Neural progenitor cell (in vitro differentiated cells): ENCODE measurements at regions not wholly inside any gene's neighbourhood (a gene's known extent, or its start where the extent isn't known, plus 50 kb on each side); places are given as distances from the start of the nearest gene placed in this dataset.

ENCODE experiments used
- DNase-seq: peaks from one replicate; pipeline ENCODE4 v3.0.0-alpha.2; 2016; ENCODE audit warnings: low spot score
- H2AFZ ChIP-seq: fragments of 200-600 bp; sonication (generic); replicated peaks from 2 replicates; pipeline ENCODE4 v1.6.1; 2016; ENCODE audit warnings: antibody characterized with exemption
- H3F3A ChIP-seq: fragments of 200-600 bp; sonication (generic); 2 replicates; pipeline ENCODE4 v1.6.1; 2016; ENCODE audit warnings: antibody characterized with exemption, low read depth
- H3K27ac ChIP-seq: fragments of 200-600 bp; sonication (generic); 2 replicates; pipeline ENCODE4 v1.5.1; 2016; ENCODE audit warnings: mild to moderate bottlenecking
- H3K27me3 ChIP-seq: fragments of 200-600 bp; sonication (generic); 2 replicates; pipeline ENCODE4 v1.6.1; 2016; ENCODE audit warnings: mild to moderate bottlenecking, moderate library complexity
- H3K36me3 ChIP-seq: fragments of 200-600 bp; sonication (generic); 2 replicates; pipeline ENCODE4 v1.5.1; 2016
- H3K4me1 ChIP-seq: fragments of 200-600 bp; sonication (generic); 2 replicates; pipeline ENCODE4 v1.6.1; 2016; ENCODE audit warnings: mixed run types
- H3K4me2 ChIP-seq: fragments of 200-600 bp; sonication (generic); 2 replicates; pipeline ENCODE4 v1.6.1; 2016
- H3K4me3 ChIP-seq: fragments of 200-600 bp; sonication (generic); 2 replicates; pipeline ENCODE4 v1.5.1; 2016
- H3K79me2 ChIP-seq: fragments of 200-600 bp; sonication (generic); 2 replicates; pipeline ENCODE4 v1.6.1; 2016; ENCODE audit warnings: low read depth
- H3K9ac ChIP-seq: fragments of 200-600 bp; sonication (generic); 2 replicates; pipeline ENCODE4 v1.6.1; 2016
- H3K9me3 ChIP-seq: fragments of 200-600 bp; sonication (generic); 2 replicates; pipeline ENCODE4 v1.5.1; 2016; ENCODE audit warnings: low read depth
- H4K20me1 ChIP-seq: fragments of 200-600 bp; sonication (generic); 2 replicates; pipeline ENCODE4 v1.6.1; 2016; ENCODE audit warnings: low read depth
- H3K27ac Mint-ChIP-seq: 3 replicates; pipeline ENCODE4 v1.8.0; 2021; ENCODE audit warnings: mixed read lengths
- H3K27me3 Mint-ChIP-seq: 2 replicates; pipeline ENCODE4 v1.8.0; 2022; ENCODE audit warnings: low read depth, mild to moderate bottlenecking, inconsistent platforms, moderate library complexity, mixed read lengths; ENCODE audit not compliant: insufficient read depth
- H3K36me3 Mint-ChIP-seq: 3 replicates; pipeline ENCODE4 v1.8.0; 2021; ENCODE audit warnings: mixed read lengths
- H3K4me1 Mint-ChIP-seq: 3 replicates; pipeline ENCODE4 v1.8.0; 2021; ENCODE audit warnings: mixed read lengths
- H3K4me3 Mint-ChIP-seq: 3 replicates; pipeline ENCODE4 v1.8.0; 2021; ENCODE audit warnings: mild to moderate bottlenecking, moderate library complexity, mixed read lengths
- H3K9me3 Mint-ChIP-seq: 3 replicates; pipeline ENCODE4 v1.8.0; 2020; ENCODE audit warnings: mixed read lengths
- CTCF ChIP-seq: fragments of 200-600 bp; sonication (generic); IDR thresholded peaks from 2 replicates; pipeline ENCODE4 v1.5.1; 2017; ENCODE audit warnings: antibody characterized with exemption, mild to moderate bottlenecking
- EZH2 ChIP-seq: fragments of 200-600 bp; sonication (generic); IDR thresholded peaks from 2 replicates; pipeline ENCODE4 v1.6.1; 2017; ENCODE audit warnings: antibody characterized with exemption, mild to moderate bottlenecking, moderate library complexity
- EZH2phosphoT487 ChIP-seq: fragments of 200-600 bp; sonication (generic); IDR thresholded peaks from 2 replicates; pipeline ENCODE4 v1.6.1; 2017; ENCODE audit warnings: antibody characterized with exemption

GRCh38 chr3:120506076-120506827 lies 55.5 kb upstream of the FSTL1 start:
- H3K27ac ChIP-seq = no peak overlapping the region
- peaks cover 7% of the 10 kb centered on the region for H3F3A ChIP-seq
- H3K4me3 ChIP-seq = no peak overlapping the region
- Mint-ChIP-seq H3K27ac (peak overlapping the region; percentile 39), H3K27me3 (peaks cover 3% of the 10 kb centered on the region), H3K9me3 (peaks cover 13% of the 10 kb centered on the region), H3K4me1 (no peaks in the 10 kb centered on the region), H3K36me3 (peaks cover 2% of the 10 kb centered on the region), H3K4me3 (no peak overlapping the region)
- no peaks in the 10 kb centered on the region for H3K79me2 ChIP-seq
- H2AFZ ChIP-seq = no peak overlapping the region
- H4K20me1 ChIP-seq = no peaks in the 10 kb centered on the region
- H3K4me1 ChIP-seq = peaks cover 14% of the 10 kb centered on the region
- no peak overlapping the region for H3K4me2 ChIP-seq
- H3K27me3 ChIP-seq = no peaks in the 10 kb centered on the region
- TF ChIP-seq CTCF (no peak), EZH2 (no peak), EZH2phosphoT487 (no peak)
- peaks cover 11% of the 10 kb centered on the region for H3K36me3 ChIP-seq
- H3K9ac ChIP-seq = no peak overlapping the region
- H3K9me3 ChIP-seq = peaks cover 26% of the 10 kb centered on the region
- DNase-seq = no peak

- Histone ChIP-seq H3K4me3 (no peak overlapping the region), H2AFZ (peak overlapping the region; percentile 54), H3K9ac (no peak overlapping the region), H3F3A (peaks cover 7% of the 10 kb centered on the region), H4K20me1 (no peaks in the 10 kb centered on the region), H3K36me3 (peaks cover 8% of the 10 kb centered on the region), H3K4me1 (peaks cover 28% of the 10 kb centered on the region), H3K27me3 (no peaks in the 10 kb centered on the region), H3K4me2 (peak overlapping the region; percentile 61), H3K9me3 (peaks cover 12% of the 10 kb centered on the region), H3K79me2 (no peaks in the 10 kb centered on the region), H3K27ac (no peak overlapping the region)
- Mint-ChIP-seq H3K4me1 (peaks cover 13% of the 10 kb centered on the region), H3K27ac (no peak overlapping the region), H3K27me3 (peaks cover 3% of the 10 kb centered on the region), H3K9me3 (peaks cover 8% of the 10 kb centered on the region), H3K36me3 (peaks cover 2% of the 10 kb centered on the region), H3K4me3 (no peak overlapping the region)
- TF ChIP-seq CTCF = no peak
- no peak for TF ChIP-seq EZH2phosphoT487
- TF ChIP-seq EZH2 = no peak
- DNase-seq = peak; percentile 35
Measured at GRCh38 chr3:120503727-120504616, 53.2 kb upstream of the FSTL1 start.

GRCh38 chr3:120502116-120502515 lies 51.3 kb upstream of the FSTL1 start:
- TF ChIP-seq CTCF (no peak), EZH2 (no peak), EZH2phosphoT487 (no peak)
- Histone ChIP-seq H3K27me3 (no peaks in the 10 kb centered on the region), H4K20me1 (no peaks in the 10 kb centered on the region), H3K9ac (no peak overlapping the region), H3K4me1 (peaks cover 46% of the 10 kb centered on the region), H3K27ac (no peak overlapping the region), H3K4me2 (no peak overlapping the region), H3F3A (peaks cover 14% of the 10 kb centered on the region), H3K79me2 (no peaks in the 10 kb centered on the region), H3K9me3 (no peaks in the 10 kb centered on the region), H2AFZ (no peak overlapping the region), H3K4me3 (no peak overlapping the region), H3K36me3 (no peaks in the 10 kb centered on the region)
- no peak for DNase-seq
- no peaks in the 10 kb centered on the region for H3K36me3 Mint-ChIP-seq
- no peak overlapping the region for H3K27ac Mint-ChIP-seq
- no peaks in the 10 kb centered on the region for H3K9me3 Mint-ChIP-seq
- H3K4me1 Mint-ChIP-seq = peaks cover 25% of the 10 kb centered on the region
- no peak overlapping the region for H3K4me3 Mint-ChIP-seq
- no peaks in the 10 kb centered on the region for H3K27me3 Mint-ChIP-seq
